ENCODE measurements at regions not wholly inside any gene's neighbourhood (a gene's known extent, or its start where the extent isn't known, plus 50 kb on each side); places are given as distances from the start of the nearest gene placed in this dataset.

DNA sequence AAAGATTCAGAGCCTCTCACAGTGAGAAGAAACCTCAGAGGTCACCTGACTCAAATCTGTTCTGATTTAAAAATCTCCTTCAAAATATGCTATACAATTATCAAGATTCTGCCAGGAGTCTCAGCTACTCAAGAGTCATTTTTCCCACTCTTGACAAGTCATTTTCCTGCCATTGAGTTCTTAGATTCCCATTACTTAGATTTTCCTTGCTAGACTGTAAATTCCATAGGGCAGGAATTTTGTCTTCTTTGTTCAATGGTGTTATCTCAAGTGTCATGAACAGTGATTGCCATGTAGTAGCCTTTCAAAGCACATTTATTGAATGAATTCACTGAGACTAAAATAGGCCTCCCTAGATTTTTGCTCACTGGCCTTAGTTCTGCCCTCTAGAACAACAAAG, 95.9 kb downstream of the PCTP start:
- H3K27ac ChIP-seq (replicated peaks): no peak overlapping the region
- no peak overlapping the region for H3K4me3 ChIP-seq (replicated peaks; ENCODE audit: insufficient read depth, low read length)
- TF ChIP-seq GABPA (IDR thresholded peaks at IDR 0.05; ENCODE audit: low read depth) (no peak), REST (IDR thresholded peaks at IDR 0.05; ENCODE audit: insufficient replicate concordance, low read depth) (no peak), POLR2AphosphoS5 (IDR thresholded peaks at IDR 0.05; ENCODE audit: low read depth) (no peak), SPI1 (IDR thresholded peaks at IDR 0.05; ENCODE audit: borderline replicate concordance, low read depth) (no peak)
- TF ChIP-seq, protein P1, sequence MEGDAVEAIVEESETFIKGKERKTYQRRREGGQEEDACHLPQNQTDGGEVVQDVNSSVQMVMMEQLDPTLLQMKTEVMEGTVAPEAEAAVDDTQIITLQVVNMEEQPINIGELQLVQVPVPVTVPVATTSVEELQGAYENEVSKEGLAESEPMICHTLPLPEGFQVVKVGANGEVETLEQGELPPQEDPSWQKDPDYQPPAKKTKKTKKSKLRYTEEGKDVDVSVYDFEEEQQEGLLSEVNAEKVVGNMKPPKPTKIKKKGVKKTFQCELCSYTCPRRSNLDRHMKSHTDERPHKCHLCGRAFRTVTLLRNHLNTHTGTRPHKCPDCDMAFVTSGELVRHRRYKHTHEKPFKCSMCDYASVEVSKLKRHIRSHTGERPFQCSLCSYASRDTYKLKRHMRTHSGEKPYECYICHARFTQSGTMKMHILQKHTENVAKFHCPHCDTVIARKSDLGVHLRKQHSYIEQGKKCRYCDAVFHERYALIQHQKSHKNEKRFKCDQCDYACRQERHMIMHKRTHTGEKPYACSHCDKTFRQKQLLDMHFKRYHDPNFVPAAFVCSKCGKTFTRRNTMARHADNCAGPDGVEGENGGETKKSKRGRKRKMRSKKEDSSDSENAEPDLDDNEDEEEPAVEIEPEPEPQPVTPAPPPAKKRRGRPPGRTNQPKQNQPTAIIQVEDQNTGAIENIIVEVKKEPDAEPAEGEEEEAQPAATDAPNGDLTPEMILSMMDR (IDR thresholded peaks at IDR 0.05; ENCODE audit: insufficient read depth, low read length): no peak
- H3K27me3 ChIP-seq (ENCODE audit: insufficient read depth, poor library complexity, severe bottlenecking): no peaks in the 10 kb centered on the region
- DNase-seq (ENCODE audit: low read depth in 1 of 2, low spot score in 1 of 2): no peak

DNA sequence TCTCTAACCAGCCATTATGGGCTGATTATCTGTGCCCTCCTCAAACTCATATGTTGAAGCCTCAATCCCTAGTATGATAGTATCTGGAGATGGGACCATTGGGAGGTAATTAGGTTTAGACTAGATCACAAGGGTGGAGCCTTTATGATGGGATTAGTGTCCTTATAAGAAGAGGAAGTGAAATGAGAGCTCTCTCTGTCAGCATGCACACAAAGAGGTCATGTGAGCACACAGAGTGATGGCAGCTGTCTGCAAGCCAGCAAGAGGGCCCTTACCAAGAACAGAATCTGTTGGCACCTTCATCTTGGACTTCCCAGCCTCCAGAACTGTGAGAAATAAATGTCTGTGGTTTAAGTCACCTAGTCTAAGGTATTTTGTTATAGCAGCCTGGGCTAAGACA, 101.9 kb downstream of the PCTP start:
- Histone ChIP-seq H3K4me3 (replicated peaks; ENCODE audit: insufficient read depth, low read length) (no peak overlapping the region), H3K27me3 (ENCODE audit: insufficient read depth, poor library complexity, severe bottlenecking) (no peaks in the 10 kb centered on the region), H3K27ac (replicated peaks) (no peak overlapping the region)
- no peak for TF ChIP-seq POLR2AphosphoS5 (IDR thresholded peaks at IDR 0.05; ENCODE audit: low read depth)
- no peak for TF ChIP-seq GABPA (IDR thresholded peaks at IDR 0.05; ENCODE audit: low read depth)
- peak; percentile 85 for TF ChIP-seq SPI1 (IDR thresholded peaks at IDR 0.05; ENCODE audit: borderline replicate concordance, low read depth)
- DNase-seq (ENCODE audit: low read depth in 1 of 2, low spot score in 1 of 2): peak in 1 of 2 experiments; percentile 4

- DNase-seq (ENCODE audit: low read depth in 1 of 2, low spot score in 1 of 2): no peak
- no peaks in the 10 kb centered on the region for H3K27me3 ChIP-seq (ENCODE audit: insufficient read depth, poor library complexity, severe bottlenecking)
- H3K27ac ChIP-seq (replicated peaks): no peak overlapping the region
- no peak overlapping the region for H3K4me3 ChIP-seq (replicated peaks; ENCODE audit: insufficient read depth, low read length)
- TF ChIP-seq, protein P1 (IDR thresholded peaks at IDR 0.05; ENCODE audit: insufficient read depth, low read length): no peak
- no peak for TF ChIP-seq GABPA (IDR thresholded peaks at IDR 0.05; ENCODE audit: low read depth)
- no peak for TF ChIP-seq POLR2AphosphoS5 (IDR thresholded peaks at IDR 0.05; ENCODE audit: low read depth)
- no peak for TF ChIP-seq SPI1 (IDR thresholded peaks at IDR 0.05; ENCODE audit: borderline replicate concordance, low read depth)
- no peak for TF ChIP-seq REST (IDR thresholded peaks at IDR 0.05; ENCODE audit: insufficient replicate concordance, low read depth)
These were observed 108.5 kb downstream of the PCTP start for GRCh38 chr17:55859301-55859795.

GRCh38 chr17:55865072-55865762, 114.4 kb downstream of the PCTP start:
- Histone ChIP-seq H3K4me3 (replicated peaks; ENCODE audit: insufficient read depth, low read length) (no peak overlapping the region), H3K27me3 (ENCODE audit: insufficient read depth, poor library complexity, severe bottlenecking) (no peaks in the 10 kb centered on the region), H3K27ac (replicated peaks) (no peak overlapping the region)
- TF ChIP-seq SPI1 (IDR thresholded peaks at IDR 0.05; ENCODE audit: borderline replicate concordance, low read depth) (no peak), POLR2AphosphoS5 (IDR thresholded peaks at IDR 0.05; ENCODE audit: low read depth) (no peak), GABPA (IDR thresholded peaks at IDR 0.05; ENCODE audit: low read depth) (no peak), REST (IDR thresholded peaks at IDR 0.05; ENCODE audit: insufficient replicate concordance, low read depth) (no peak)
- TF ChIP-seq, protein P1 (IDR thresholded peaks at IDR 0.05; ENCODE audit: insufficient read depth, low read length): no peak
- DNase-seq (ENCODE audit: low read depth in 1 of 2, low spot score in 1 of 2): no peak

Measured in HL-60 (cell line).